K562 (cell line): ENCODE measurements at regions not wholly inside any gene's neighbourhood (a gene's known extent, or its start where the extent isn't known, plus 50 kb on each side); places are given as distances from the start of the nearest gene placed in this dataset.

Source experiments
- DNMT1 ChIP-seq: fragments of 450-650 bp; IDR thresholded peaks from 2 replicates; pipeline ENCODE4 v1.6.1; 2016; ENCODE audit warnings: antibody characterized with exemption, mild to moderate bottlenecking
- MGA ChIP-seq: fragments of 450-650 bp; IDR thresholded peaks from 2 replicates; pipeline ENCODE4 v1.6.1; 2016; ENCODE audit warnings: mild to moderate bottlenecking, moderate library complexity
- NFATC3 ChIP-seq: fragments of 450-650 bp; IDR thresholded peaks from 2 replicates; pipeline ENCODE4 v1.6.1; 2017; ENCODE audit warnings: mild to moderate bottlenecking
- NKRF ChIP-seq: fragments of 450-650 bp; IDR thresholded peaks from 2 replicates; pipeline ENCODE4 v1.6.1; 2016; ENCODE audit warnings: borderline replicate concordance
- POLR2AphosphoS5 ChIP-seq: IDR thresholded peaks from 2 replicates; pipeline ENCODE4 v1.6.1; 2011; ENCODE audit warnings: mild to moderate bottlenecking, low read depth, low read length, moderate library complexity; ENCODE audit not compliant: control insufficient read depth, insufficient read depth
- PRPF4 ChIP-seq: fragments of 200-400 bp; formaldehyde crosslinking; IDR thresholded peaks from one replicate; pipeline ENCODE4 v1.6.1; 2017; ENCODE audit warnings: low read length, low read depth, mild to moderate bottlenecking; ENCODE audit not compliant: insufficient read depth, poor library complexity, severe bottlenecking
- RBM15 ChIP-seq: fragments of 200-400 bp; formaldehyde crosslinking; IDR thresholded peaks from 2 replicates; pipeline ENCODE4 v1.6.1; 2018; ENCODE audit warnings: mild to moderate bottlenecking, low read length, moderate library complexity; ENCODE audit not compliant: insufficient read depth

GRCh38 chr3:187944390-187945179 is 199.3 kb upstream of the BCL6 start (continued):
- no peak for TF ChIP-seq MGA
- TF ChIP-seq PRPF4: no peak
- TF ChIP-seq NKRF: no peak
- TF ChIP-seq POLR2AphosphoS5: no peak
- no peak for TF ChIP-seq NFATC3
- no peak for TF ChIP-seq DNMT1
- TF ChIP-seq RBM15: no peak
